T-helper 2 cell treated with Interferon-gamma antibody and Interleukin-4, amounts not matched to agents 5 μg/mL and 100 μg/mL, for 36 hours (primary cell): ENCODE measurements at regions not wholly inside any gene's neighbourhood (a gene's known extent, or its start where the extent isn't known, plus 50 kb on each side); places are given as distances from the start of the nearest gene placed in this dataset.

Experiments used
- DNase-seq: peaks from one replicate; pipeline ENCODE4 v3.0.0; 2021; ENCODE audit warnings: low spot score
- H3K27ac Mint-ChIP-seq: one replicate; pipeline ENCODE4 v1.8.0; 2021; ENCODE audit warnings: mild to moderate bottlenecking, mixed read lengths
- H3K27me3 Mint-ChIP-seq: one replicate; pipeline ENCODE4 v1.8.0; 2021; ENCODE audit warnings: low read depth, mixed read lengths
- H3K36me3 Mint-ChIP-seq: one replicate; pipeline ENCODE4 v1.8.0; 2021; ENCODE audit warnings: low read depth, mixed read lengths
- H3K4me1 Mint-ChIP-seq: one replicate; pipeline ENCODE4 v1.8.0; 2021; ENCODE audit warnings: low read depth, mixed read lengths
- H3K4me3 Mint-ChIP-seq: one replicate; pipeline ENCODE4 v1.8.0; 2022; ENCODE audit warnings: mild to moderate bottlenecking, moderate library complexity, mixed read lengths
- H3K9me3 Mint-ChIP-seq: one replicate; pipeline ENCODE4 v1.8.0; 2021; ENCODE audit warnings: mixed read lengths

GRCh38 chr20:56974499-56975250 lies 291.8 kb downstream of the BMP7 start:
- H3K36me3 Mint-ChIP-seq = no peaks in the 10 kb centered on the region

GRCh38 chr20:56975838-56976237 lies 290.6 kb downstream of the BMP7 start:
- no peaks in the 10 kb centered on the region for H3K36me3 Mint-ChIP-seq
- no peaks in the 10 kb centered on the region for H3K9me3 Mint-ChIP-seq
- no peak for DNase-seq
- peaks cover 36% of the 10 kb centered on the region for H3K27me3 Mint-ChIP-seq
- H3K4me1 Mint-ChIP-seq = no peaks in the 10 kb centered on the region
- H3K27ac Mint-ChIP-seq = no peak overlapping the region
- no peak overlapping the region for H3K4me3 Mint-ChIP-seq

More at GRCh38 chr20:56974499-56975250, 291.8 kb downstream of the BMP7 start:
- H3K27ac Mint-ChIP-seq = no peak overlapping the region
- no peaks in the 10 kb centered on the region for H3K4me1 Mint-ChIP-seq
- H3K27me3 Mint-ChIP-seq = peaks cover 33% of the 10 kb centered on the region
- no peaks in the 10 kb centered on the region for H3K9me3 Mint-ChIP-seq
- DNase-seq = no peak
- no peak overlapping the region for H3K4me3 Mint-ChIP-seq

GRCh38 chr20:56976336-56976735 lies 290.1 kb downstream of the BMP7 start:
- H3K27me3 Mint-ChIP-seq = peaks cover 36% of the 10 kb centered on the region
- no peak for DNase-seq
- H3K4me3 Mint-ChIP-seq = no peak overlapping the region

GRCh38 chr20:56978475-56978874 lies 288.0 kb downstream of the BMP7 start:
- no peaks in the 10 kb centered on the region for H3K36me3 Mint-ChIP-seq
- H3K27me3 Mint-ChIP-seq = peaks cover 27% of the 10 kb centered on the region
- H3K4me3 Mint-ChIP-seq = no peak overlapping the region
- no peaks in the 10 kb centered on the region for H3K4me1 Mint-ChIP-seq
- H3K27ac Mint-ChIP-seq = no peak overlapping the region
- no peak for DNase-seq
- no peaks in the 10 kb centered on the region for H3K9me3 Mint-ChIP-seq

More at GRCh38 chr20:56976336-56976735, 290.1 kb downstream of the BMP7 start:
- Mint-ChIP-seq H3K27ac (no peak overlapping the region), H3K9me3 (no peaks in the 10 kb centered on the region), H3K36me3 (no peaks in the 10 kb centered on the region), H3K4me1 (no peaks in the 10 kb centered on the region)

- Mint-ChIP-seq H3K27ac (no peak overlapping the region), H3K36me3 (no peaks in the 10 kb centered on the region), H3K4me3 (no peak overlapping the region), H3K4me1 (no peaks in the 10 kb centered on the region), H3K9me3 (no peaks in the 10 kb centered on the region), H3K27me3 (peaks cover 22% of the 10 kb centered on the region)
- DNase-seq = no peak
Measured at GRCh38 chr20:56979125-56979524, 287.3 kb downstream of the BMP7 start.

- DNase-seq = no peak
- no peaks in the 10 kb centered on the region for H3K4me1 Mint-ChIP-seq
- H3K4me3 Mint-ChIP-seq = no peak overlapping the region
- H3K36me3 Mint-ChIP-seq = no peaks in the 10 kb centered on the region
- H3K9me3 Mint-ChIP-seq = no peaks in the 10 kb centered on the region
- peaks cover 3% of the 10 kb centered on the region for H3K27me3 Mint-ChIP-seq
- H3K27ac Mint-ChIP-seq = no peak overlapping the region
Measured at GRCh38 chr20:56981301-56981700, 285.1 kb downstream of the BMP7 start.

- no peak for DNase-seq
- no peaks in the 10 kb centered on the region for H3K4me1 Mint-ChIP-seq
- no peaks in the 10 kb centered on the region for H3K36me3 Mint-ChIP-seq
- H3K9me3 Mint-ChIP-seq = no peaks in the 10 kb centered on the region
- no peak overlapping the region for H3K4me3 Mint-ChIP-seq
- H3K27me3 Mint-ChIP-seq = peaks cover 3% of the 10 kb centered on the region
- H3K27ac Mint-ChIP-seq = no peak overlapping the region
Measured at GRCh38 chr20:56983813-56984212, 282.6 kb downstream of the BMP7 start.

GRCh38 chr20:56985066-56985685 lies 281.3 kb downstream of the BMP7 start:
- no peaks in the 10 kb centered on the region for H3K4me1 Mint-ChIP-seq
- no peak overlapping the region for H3K27ac Mint-ChIP-seq
- H3K27me3 Mint-ChIP-seq = peaks cover 3% of the 10 kb centered on the region
- no peaks in the 10 kb centered on the region for H3K9me3 Mint-ChIP-seq
- no peak overlapping the region for H3K4me3 Mint-ChIP-seq
- no peaks in the 10 kb centered on the region for H3K36me3 Mint-ChIP-seq
- no peak for DNase-seq

- no peak for DNase-seq
- Mint-ChIP-seq H3K27me3 (no peaks in the 10 kb centered on the region), H3K9me3 (no peaks in the 10 kb centered on the region), H3K4me1 (no peaks in the 10 kb centered on the region), H3K27ac (no peak overlapping the region), H3K4me3 (no peak overlapping the region), H3K36me3 (no peaks in the 10 kb centered on the region)
Measured at GRCh38 chr20:56986476-56986875, 280.0 kb downstream of the BMP7 start.

- no peak for DNase-seq
- no peaks in the 10 kb centered on the region for H3K27me3 Mint-ChIP-seq
- H3K36me3 Mint-ChIP-seq = no peaks in the 10 kb centered on the region
- H3K4me1 Mint-ChIP-seq = no peaks in the 10 kb centered on the region
- H3K4me3 Mint-ChIP-seq = no peak overlapping the region
- no peaks in the 10 kb centered on the region for H3K9me3 Mint-ChIP-seq
- no peak overlapping the region for H3K27ac Mint-ChIP-seq
Measured at GRCh38 chr20:56986931-56987720, 279.3 kb downstream of the BMP7 start.

- no peaks in the 10 kb centered on the region for H3K27me3 Mint-ChIP-seq
- no peak overlapping the region for H3K27ac Mint-ChIP-seq
- no peaks in the 10 kb centered on the region for H3K9me3 Mint-ChIP-seq
- H3K36me3 Mint-ChIP-seq = no peaks in the 10 kb centered on the region
- H3K4me3 Mint-ChIP-seq = no peak overlapping the region
- DNase-seq = no peak
- no peaks in the 10 kb centered on the region for H3K4me1 Mint-ChIP-seq
Measured at GRCh38 chr20:56987986-56988385, 278.5 kb downstream of the BMP7 start.

- no peak overlapping the region for H3K4me3 Mint-ChIP-seq
- no peaks in the 10 kb centered on the region for H3K4me1 Mint-ChIP-seq
- H3K27ac Mint-ChIP-seq = no peak overlapping the region
- H3K36me3 Mint-ChIP-seq = no peaks in the 10 kb centered on the region
- no peaks in the 10 kb centered on the region for H3K9me3 Mint-ChIP-seq
- no peaks in the 10 kb centered on the region for H3K27me3 Mint-ChIP-seq
- no peak for DNase-seq
Measured at GRCh38 chr20:56988446-56988845, 278.0 kb downstream of the BMP7 start.

- no peaks in the 10 kb centered on the region for H3K36me3 Mint-ChIP-seq
- no peak overlapping the region for H3K4me3 Mint-ChIP-seq
- no peaks in the 10 kb centered on the region for H3K27me3 Mint-ChIP-seq
- no peaks in the 10 kb centered on the region for H3K4me1 Mint-ChIP-seq
- no peak overlapping the region for H3K27ac Mint-ChIP-seq
- no peaks in the 10 kb centered on the region for H3K9me3 Mint-ChIP-seq
- no peak for DNase-seq
Measured at GRCh38 chr20:56989516-56989915, 276.9 kb downstream of the BMP7 start.

- Mint-ChIP-seq H3K9me3 (no peaks in the 10 kb centered on the region), H3K27ac (no peak overlapping the region), H3K36me3 (no peaks in the 10 kb centered on the region), H3K4me3 (no peak overlapping the region), H3K4me1 (no peaks in the 10 kb centered on the region), H3K27me3 (no peaks in the 10 kb centered on the region)
- DNase-seq = no peak
Measured at GRCh38 chr20:56993020-56993559, 273.4 kb downstream of the BMP7 start.
